ENCODE measurements at regions not wholly inside any gene's neighbourhood (a gene's known extent, or its start where the extent isn't known, plus 50 kb on each side); places are given as distances from the start of the nearest gene placed in this dataset.

- Histone ChIP-seq H3K4me3 (no peak overlapping the region), H3K79me2 (no peaks in the 10 kb centered on the region), H3K4me2 (no peak overlapping the region), H3K36me3 (replicated peaks; ENCODE audit: insufficient read depth, low read depth) (no peaks in the 10 kb centered on the region), H3K9me2 (replicated peaks; ENCODE audit: insufficient read depth) (no peaks in the 10 kb centered on the region), H3K9me3 (ENCODE audit: low read depth) (no peaks in the 10 kb centered on the region), H3K27ac (no peak overlapping the region), H3K4me1 (ENCODE audit: insufficient read depth) (peaks cover 5% of the 10 kb centered on the region), H4K20me1 (ENCODE audit: insufficient read depth, poor library complexity, severe bottlenecking) (no peaks in the 10 kb centered on the region), H2AFZ (no peak overlapping the region), H3K27me3 (no peaks in the 10 kb centered on the region)
- peak; percentile 0 for DNase-seq (ENCODE audit: low spot score)
- WGBS (ENCODE audit: low lambda C conversion rate, missing lambda C conversion rate): 0% methylated on average over 1 of the region's 1 CpG
- no peak for TF ChIP-seq EZH2 (IDR thresholded peaks at IDR 0.05; ENCODE audit: borderline replicate concordance)
- no peak for TF ChIP-seq EZH2phosphoT487 (IDR thresholded peaks at IDR 0.05; ENCODE audit: low read depth, severe bottlenecking, unreplicated experiment)
- TF ChIP-seq CTCF (IDR thresholded peaks at IDR 0.05; ENCODE audit: poor library complexity): no peak
These were observed 419.0 kb downstream of the PLK2 start for GRCh38 chr5:58040846-58041245.

GRCh38 chr5:58040044-58040443 lies 419.8 kb downstream of the PLK2 start:
- Histone ChIP-seq H2AFZ (no peak overlapping the region), H3K27ac (no peak overlapping the region), H3K4me2 (peak overlapping the region; percentile 28), H3K36me3 (replicated peaks; ENCODE audit: insufficient read depth, low read depth) (no peaks in the 10 kb centered on the region), H3K9me2 (replicated peaks; ENCODE audit: insufficient read depth) (no peaks in the 10 kb centered on the region), H3K27me3 (no peaks in the 10 kb centered on the region), H3K4me1 (ENCODE audit: insufficient read depth) (peaks cover 5% of the 10 kb centered on the region), H3K79me2 (no peaks in the 10 kb centered on the region), H4K20me1 (ENCODE audit: insufficient read depth, poor library complexity, severe bottlenecking) (no peaks in the 10 kb centered on the region), H3K9me3 (ENCODE audit: low read depth) (no peaks in the 10 kb centered on the region), H3K4me3 (no peak overlapping the region)
- TF ChIP-seq CTCF (IDR thresholded peaks at IDR 0.05; ENCODE audit: poor library complexity) (no peak), EZH2phosphoT487 (IDR thresholded peaks at IDR 0.05; ENCODE audit: low read depth, severe bottlenecking, unreplicated experiment) (no peak), EZH2 (IDR thresholded peaks at IDR 0.05; ENCODE audit: borderline replicate concordance) (no peak)
- peak; percentile 2 for DNase-seq (ENCODE audit: low spot score)
- 43% methylated on average over 2 of the region's 2 CpGs for WGBS (ENCODE audit: low lambda C conversion rate, missing lambda C conversion rate)

GRCh38 chr5:58037899-58038298 lies 422.0 kb downstream of the PLK2 start:
- no peak for TF ChIP-seq EZH2 (IDR thresholded peaks at IDR 0.05; ENCODE audit: borderline replicate concordance)
- peaks cover 5% of the 10 kb centered on the region for H3K4me1 ChIP-seq (ENCODE audit: insufficient read depth)
- H3K27ac ChIP-seq: no peak overlapping the region
- H4K20me1 ChIP-seq (ENCODE audit: insufficient read depth, poor library complexity, severe bottlenecking): no peaks in the 10 kb centered on the region
- no peak overlapping the region for H2AFZ ChIP-seq
- H3K36me3 ChIP-seq (replicated peaks; ENCODE audit: insufficient read depth, low read depth): no peaks in the 10 kb centered on the region
- no peaks in the 10 kb centered on the region for H3K9me2 ChIP-seq (replicated peaks; ENCODE audit: insufficient read depth)
- DNase-seq (ENCODE audit: low spot score): peak; percentile 1
- H3K4me2 ChIP-seq: no peak overlapping the region
- H3K27me3 ChIP-seq: no peaks in the 10 kb centered on the region
- WGBS (ENCODE audit: low lambda C conversion rate, missing lambda C conversion rate): 92% methylated on average over 3 of the region's 3 CpGs
- no peaks in the 10 kb centered on the region for H3K79me2 ChIP-seq
- no peak overlapping the region for H3K4me3 ChIP-seq
- no peaks in the 10 kb centered on the region for H3K9me3 ChIP-seq (ENCODE audit: low read depth)

DNA sequence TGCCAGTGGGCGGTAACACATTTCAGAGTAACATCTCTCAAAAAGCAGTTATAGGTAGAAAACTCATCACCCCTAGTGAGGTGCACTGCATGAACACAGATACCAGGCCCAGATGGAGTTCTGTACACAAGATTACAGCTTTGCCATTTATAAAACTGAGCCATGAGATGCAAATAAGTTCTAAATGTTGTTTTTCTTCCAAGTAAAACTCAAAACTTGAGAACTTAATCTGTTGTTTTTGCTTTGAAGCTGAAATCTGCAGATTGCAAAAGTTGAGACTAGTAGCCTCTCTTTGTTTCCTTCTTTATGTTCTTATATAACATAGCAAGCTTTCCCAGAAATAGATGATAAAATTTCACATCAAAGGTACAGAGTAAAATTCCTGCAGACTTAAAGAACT lies 434.1 kb downstream of the PLK2 start:
- no peaks in the 10 kb centered on the region for H3K27me3 ChIP-seq
- H3K9me2 ChIP-seq (replicated peaks; ENCODE audit: insufficient read depth): no peaks in the 10 kb centered on the region
- H4K20me1 ChIP-seq (ENCODE audit: insufficient read depth, poor library complexity, severe bottlenecking): no peaks in the 10 kb centered on the region
- H3K36me3 ChIP-seq (replicated peaks; ENCODE audit: insufficient read depth, low read depth): no peaks in the 10 kb centered on the region
- WGBS (ENCODE audit: low lambda C conversion rate, missing lambda C conversion rate): 82% methylated on average over 1 of the region's 1 CpG
- H3K4me3 ChIP-seq: no peak overlapping the region
- H3K4me2 ChIP-seq: no peak overlapping the region
- no peaks in the 10 kb centered on the region for H3K9me3 ChIP-seq (ENCODE audit: low read depth)
- peak; percentile 2 for DNase-seq (ENCODE audit: low spot score)
- H3K27ac ChIP-seq: no peak overlapping the region
- TF ChIP-seq EZH2 (IDR thresholded peaks at IDR 0.05; ENCODE audit: borderline replicate concordance) (no peak), EZH2phosphoT487 (IDR thresholded peaks at IDR 0.05; ENCODE audit: low read depth, severe bottlenecking, unreplicated experiment) (no peak), CTCF (IDR thresholded peaks at IDR 0.05; ENCODE audit: poor library complexity) (no peak)
- no peak overlapping the region for H2AFZ ChIP-seq
- no peaks in the 10 kb centered on the region for H3K4me1 ChIP-seq (ENCODE audit: insufficient read depth)
- H3K79me2 ChIP-seq: no peaks in the 10 kb centered on the region

All from hepatocyte (in vitro differentiated cells).